ENCODE measurements at regions not wholly inside any gene's neighbourhood (a gene's known extent, or its start where the extent isn't known, plus 50 kb on each side); places are given as distances from the start of the nearest gene placed in this dataset.

DNA sequence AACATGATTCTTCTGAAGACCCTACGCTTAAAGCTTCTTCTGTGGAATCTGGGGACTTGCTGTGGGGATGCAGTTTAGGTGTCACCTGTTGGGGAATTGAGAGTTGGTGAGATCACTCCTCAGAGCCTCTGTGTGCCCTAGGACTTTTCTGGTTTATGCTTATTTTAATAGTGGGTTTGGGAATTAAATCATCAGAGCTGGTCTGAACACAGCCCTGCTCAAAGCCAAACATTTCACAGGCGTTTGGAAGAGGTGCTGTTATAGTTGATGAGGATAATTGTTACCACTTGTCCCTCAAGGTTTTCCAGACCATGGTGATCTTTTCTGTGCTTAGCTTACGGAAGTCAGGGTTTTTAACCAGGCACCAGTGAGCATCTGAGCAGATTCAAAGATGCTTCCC lies 106.1 kb downstream of the EBLN1 start:
- Mint-ChIP-seq H3K4me1 (ENCODE audit: low read depth) (no peaks in the 10 kb centered on the region), H3K36me3 (ENCODE audit: low read depth) (no peaks in the 10 kb centered on the region), H3K9me3 (peaks cover 2% of the 10 kb centered on the region), H3K4me3 (no peak overlapping the region), H3K27ac (no peak overlapping the region), H3K27me3 (peaks cover 20% of the 10 kb centered on the region)
- TF ChIP-seq, protein P1, sequence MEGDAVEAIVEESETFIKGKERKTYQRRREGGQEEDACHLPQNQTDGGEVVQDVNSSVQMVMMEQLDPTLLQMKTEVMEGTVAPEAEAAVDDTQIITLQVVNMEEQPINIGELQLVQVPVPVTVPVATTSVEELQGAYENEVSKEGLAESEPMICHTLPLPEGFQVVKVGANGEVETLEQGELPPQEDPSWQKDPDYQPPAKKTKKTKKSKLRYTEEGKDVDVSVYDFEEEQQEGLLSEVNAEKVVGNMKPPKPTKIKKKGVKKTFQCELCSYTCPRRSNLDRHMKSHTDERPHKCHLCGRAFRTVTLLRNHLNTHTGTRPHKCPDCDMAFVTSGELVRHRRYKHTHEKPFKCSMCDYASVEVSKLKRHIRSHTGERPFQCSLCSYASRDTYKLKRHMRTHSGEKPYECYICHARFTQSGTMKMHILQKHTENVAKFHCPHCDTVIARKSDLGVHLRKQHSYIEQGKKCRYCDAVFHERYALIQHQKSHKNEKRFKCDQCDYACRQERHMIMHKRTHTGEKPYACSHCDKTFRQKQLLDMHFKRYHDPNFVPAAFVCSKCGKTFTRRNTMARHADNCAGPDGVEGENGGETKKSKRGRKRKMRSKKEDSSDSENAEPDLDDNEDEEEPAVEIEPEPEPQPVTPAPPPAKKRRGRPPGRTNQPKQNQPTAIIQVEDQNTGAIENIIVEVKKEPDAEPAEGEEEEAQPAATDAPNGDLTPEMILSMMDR (IDR thresholded peaks at IDR 0.05), result no peak
- DNase-seq (no peak), ATAC-seq (no peak)
- ChIA-PET POLR2A (no interaction called here), CTCF (no interaction called here)
- intact Hi-C loops (cut with micrococcal nuclease), result no loop called here

DNA sequence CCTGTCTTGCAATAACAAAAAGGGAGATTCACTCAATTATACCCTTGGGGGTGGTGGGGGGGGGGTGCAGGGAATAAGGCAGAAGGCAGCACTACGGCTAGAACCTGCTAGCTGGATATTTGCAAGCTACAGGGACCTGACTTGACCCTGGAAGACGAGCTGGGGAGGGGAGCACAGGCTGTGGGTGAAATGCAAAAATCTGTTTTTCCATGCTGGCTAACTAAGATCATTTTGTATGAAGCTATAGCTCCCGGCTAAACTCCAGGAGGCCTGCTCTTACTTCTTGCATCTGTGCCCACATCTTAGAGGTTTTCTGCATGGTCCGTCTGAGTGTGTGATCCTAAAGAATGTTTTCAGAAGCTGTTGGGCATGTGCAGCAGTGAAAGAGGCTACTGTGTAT lies 106.6 kb downstream of the EBLN1 start:
- ATAC-seq, result no peak
- CTCF ChIA-PET, result no interaction called here

DNA sequence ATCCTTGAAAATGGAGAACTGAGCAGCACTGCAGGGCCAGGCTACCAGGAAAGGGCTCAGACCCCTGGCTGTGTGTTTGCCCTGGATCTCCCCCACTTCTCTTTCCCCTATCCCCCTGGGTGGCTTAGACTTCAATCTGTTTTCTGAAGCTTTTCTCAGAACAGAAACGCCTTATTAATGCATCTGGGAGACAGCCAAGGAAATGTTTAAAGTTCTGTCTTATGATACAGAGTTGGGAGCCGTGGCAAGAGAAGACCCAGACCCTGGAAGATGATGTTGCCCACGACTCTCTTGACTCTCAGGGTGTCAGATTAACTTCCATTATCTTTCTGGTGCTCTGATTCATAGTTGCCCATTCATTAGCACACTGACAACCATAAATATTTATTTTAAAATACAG lies 107.1 kb downstream of the EBLN1 start:
- H3K4me1 Mint-ChIP-seq (ENCODE audit: low read depth), result no peaks in the 10 kb centered on the region
- no peak for DNase-seq
- no peaks in the 10 kb centered on the region for H3K36me3 Mint-ChIP-seq (ENCODE audit: low read depth)
- intact Hi-C loops (cut with micrococcal nuclease), result no loop called here
- no peak overlapping the region for H3K4me3 Mint-ChIP-seq
- ChIA-PET POLR2A (no interaction called here), CTCF (no interaction called here)
- no peak for ATAC-seq
- TF ChIP-seq, protein P1 (IDR thresholded peaks at IDR 0.05), result no peak
- H3K27ac Mint-ChIP-seq, result no peak overlapping the region
- peaks cover 15% of the 10 kb centered on the region for H3K27me3 Mint-ChIP-seq
- H3K9me3 Mint-ChIP-seq, result peaks cover 2% of the 10 kb centered on the region

More for the DNA sequence above, 106.6 kb downstream of the EBLN1 start:
- no peak overlapping the region for H3K4me3 Mint-ChIP-seq
- H3K27me3 Mint-ChIP-seq, result peaks cover 18% of the 10 kb centered on the region
- H3K36me3 Mint-ChIP-seq (ENCODE audit: low read depth), result no peaks in the 10 kb centered on the region
- no peak overlapping the region for H3K27ac Mint-ChIP-seq
- H3K9me3 Mint-ChIP-seq, result peaks cover 2% of the 10 kb centered on the region
- no peaks in the 10 kb centered on the region for H3K4me1 Mint-ChIP-seq (ENCODE audit: low read depth)
- TF ChIP-seq, protein P1 (IDR thresholded peaks at IDR 0.05), result no peak
- intact Hi-C loops (cut with micrococcal nuclease), result no loop called here
- POLR2A ChIA-PET, result no interaction called here
- DNase-seq, result no peak

DNA sequence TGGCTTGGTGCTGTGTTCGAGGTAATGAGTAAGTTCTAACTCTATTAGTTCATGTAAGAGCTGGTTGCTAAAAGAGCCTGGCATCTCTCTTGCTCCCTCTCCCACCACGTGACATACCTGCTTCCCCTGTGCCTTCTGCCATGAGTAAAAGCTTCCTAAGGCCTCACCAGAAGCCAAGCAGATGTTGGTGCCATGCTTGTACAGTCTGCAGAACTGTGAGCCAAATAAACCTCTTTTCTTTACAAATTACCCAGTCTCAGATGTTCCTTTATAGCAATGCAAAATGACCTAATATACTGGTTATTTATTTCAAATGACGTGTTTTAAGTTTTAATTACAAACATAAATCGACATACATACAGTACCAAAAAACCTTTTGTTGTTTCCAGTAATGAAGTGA lies 101.7 kb upstream of the DNAJC1 start:
- no peaks in the 10 kb centered on the region for H3K27me3 Mint-ChIP-seq
- H3K4me1 Mint-ChIP-seq (ENCODE audit: low read depth), result no peaks in the 10 kb centered on the region
- ATAC-seq (no peak), DNase-seq (no peak)
- H3K9me3 Mint-ChIP-seq, result no peaks in the 10 kb centered on the region
- TF ChIP-seq, protein P1 (IDR thresholded peaks at IDR 0.05), result no peak
- H3K4me3 Mint-ChIP-seq, result no peak overlapping the region
- H3K27ac Mint-ChIP-seq, result no peak overlapping the region
- POLR2A ChIA-PET, result no interaction called here
- H3K36me3 Mint-ChIP-seq (ENCODE audit: low read depth), result no peaks in the 10 kb centered on the region
- intact Hi-C loops (cut with micrococcal nuclease), result no loop called here
- CTCF ChIA-PET, result no interaction called here

DNA sequence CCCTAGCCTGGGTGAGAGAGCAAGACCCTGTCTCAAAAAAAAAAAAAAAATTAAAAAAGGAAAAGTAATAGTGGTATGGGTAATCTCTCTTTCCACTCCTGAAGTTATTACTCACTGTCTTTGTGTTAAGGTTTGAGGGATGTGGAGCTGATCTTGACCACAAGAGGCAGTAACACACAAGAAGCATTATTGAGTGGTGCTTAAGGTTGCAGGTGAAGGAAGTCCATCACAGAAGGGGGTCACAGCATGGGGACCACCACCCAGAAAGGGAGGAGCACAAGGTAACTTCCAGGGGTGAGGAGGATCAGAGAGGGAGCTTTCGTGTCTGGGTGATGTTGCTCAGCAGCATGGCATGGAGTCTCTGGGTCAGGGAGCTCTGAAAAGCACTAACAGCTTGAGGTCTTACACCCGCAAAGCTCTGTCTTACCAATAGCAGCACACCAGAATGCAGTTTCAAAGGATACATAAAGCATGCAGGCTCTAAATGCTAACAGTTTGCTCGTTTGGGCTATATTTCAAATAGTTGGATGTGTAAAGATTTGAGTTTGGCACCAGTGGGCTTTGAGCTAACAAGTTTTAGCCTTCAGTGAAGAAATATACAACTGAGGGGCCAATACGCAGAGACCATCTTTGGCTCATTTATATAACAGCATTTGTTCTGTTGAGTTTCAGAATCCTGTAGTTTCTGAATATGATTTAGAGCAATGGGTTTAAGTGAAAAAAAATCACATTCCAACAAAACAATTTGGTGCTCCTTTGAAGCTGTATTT lies 100.4 kb upstream of the DNAJC1 start:
- Mint-ChIP-seq H3K36me3 (ENCODE audit: low read depth) (no peaks in the 10 kb centered on the region), H3K4me3 (no peak overlapping the region), H3K27ac (no peak overlapping the region), H3K9me3 (no peaks in the 10 kb centered on the region), H3K4me1 (ENCODE audit: low read depth) (no peaks in the 10 kb centered on the region), H3K27me3 (no peaks in the 10 kb centered on the region)
- DNase-seq, result no peak
- intact Hi-C loops (cut with micrococcal nuclease), result no loop called here
- TF ChIP-seq, protein P1 (IDR thresholded peaks at IDR 0.05), result peak; percentile 40
- CTCF ChIA-PET, result interaction anchor here (0.6 to 1.3 kb wide), 8 partner anchors 14 to 210 kb away, joined by 3 to 4 read pairs (median 4); no protein-coding TSS in a partner anchor
- POLR2A ChIA-PET, result interaction anchor here (0.6 kb wide), 2 partner anchors 26 to 32 kb away, joined by 3 read pairs; no protein-coding TSS in a partner anchor
- peak; percentile 34 for ATAC-seq

Data from activated CD8-positive, alpha-beta T cell treated with anti-CD3 and anti-CD28 coated beads for 36 hours (primary cell).